H9 (cell line): ENCODE measurements at regions not wholly inside any gene's neighbourhood (a gene's known extent, or its start where the extent isn't known, plus 50 kb on each side); places are given as distances from the start of the nearest gene placed in this dataset.

Experiments
- DNase-seq: peaks from one replicate; pipeline ENCODE4 v3.0.0-alpha.2; 2017
- H2AFZ ChIP-seq: one replicate; pipeline ENCODE4 v1.6.1; 2013; ENCODE audit warnings: mild to moderate bottlenecking, low read length, control low read depth, moderate library complexity
- H2AK5ac ChIP-seq: 2 replicates; pipeline ENCODE4 v1.6.1; 2013; ENCODE audit warnings: low read length, control low read depth, mixed read lengths; ENCODE audit not compliant: insufficient read length
- H2BK120ac ChIP-seq: one replicate; pipeline ENCODE4 v1.6.1; 2013; ENCODE audit warnings: low read depth, mild to moderate bottlenecking, low read length, control low read depth, inconsistent platforms; ENCODE audit not compliant: poor library complexity, severe bottlenecking
- H2BK12ac ChIP-seq: 2 replicates; pipeline ENCODE4 v1.6.1; 2013; ENCODE audit warnings: low read length, control low read depth, mixed read lengths, low read depth; ENCODE audit not compliant: insufficient read length
- H2BK15ac ChIP-seq: 2 replicates; pipeline ENCODE4 v1.6.1; 2013; ENCODE audit warnings: low read depth, low read length, control low read depth
- H2BK20ac ChIP-seq: one replicate; pipeline ENCODE4 v1.6.1; 2013; ENCODE audit warnings: low read depth, mild to moderate bottlenecking, low read length, control low read depth, inconsistent platforms; ENCODE audit not compliant: poor library complexity, severe bottlenecking
- H2BK5ac ChIP-seq: 2 replicates; pipeline ENCODE4 v1.6.1; 2013; ENCODE audit warnings: low read length, control low read depth, mixed read lengths; ENCODE audit not compliant: insufficient read length
- H3K14ac ChIP-seq: 2 replicates; pipeline ENCODE4 v1.6.1; 2013; ENCODE audit warnings: low read length, control low read depth; ENCODE audit not compliant: insufficient read depth
- H3K18ac ChIP-seq: 2 replicates; pipeline ENCODE4 v1.6.1; 2013; ENCODE audit warnings: low read depth, mild to moderate bottlenecking, mixed read lengths, low read length, control low read depth; ENCODE audit not compliant: insufficient read length
- H3K23ac ChIP-seq: 2 replicates; pipeline ENCODE4 v1.6.1; 2013; ENCODE audit warnings: low read length, control low read depth, mixed read lengths, low read depth; ENCODE audit not compliant: insufficient read length
- H3K23me2 ChIP-seq: 2 replicates; pipeline ENCODE4 v1.6.1; 2013; ENCODE audit warnings: low read depth, mild to moderate bottlenecking, mixed read lengths, low read length, control low read depth; ENCODE audit not compliant: insufficient read length, poor library complexity, severe bottlenecking
- H3K27ac ChIP-seq: 2 replicates; pipeline ENCODE4 v1.5.1; 2013; ENCODE audit warnings: low read length, control low read depth, mixed read lengths, low read depth; ENCODE audit not compliant: insufficient read length
- H3K27me3 ChIP-seq: 2 replicates; pipeline ENCODE4 v1.6.1; 2013; ENCODE audit warnings: low read length, control low read depth, inconsistent platforms; ENCODE audit not compliant: insufficient read depth
- H3K4ac ChIP-seq: 2 replicates; pipeline ENCODE4 v1.6.1; 2013; ENCODE audit warnings: low read depth, mild to moderate bottlenecking, control low read depth, inconsistent platforms, low read length, moderate library complexity
- H3K4me1 ChIP-seq: 2 replicates; pipeline ENCODE4 v1.6.1; 2013; ENCODE audit warnings: low read length, control low read depth, inconsistent platforms; ENCODE audit not compliant: insufficient read depth
- H3K4me2 ChIP-seq: 2 replicates; pipeline ENCODE4 v1.6.1; 2013; ENCODE audit warnings: low read length, control low read depth, mixed read lengths; ENCODE audit not compliant: insufficient read length, insufficient read depth
- H3K56ac ChIP-seq: 2 replicates; pipeline ENCODE4 v1.6.1; 2013; ENCODE audit warnings: low read depth, mild to moderate bottlenecking, mixed read lengths, low read length, control low read depth; ENCODE audit not compliant: insufficient read length
- H3K79me1 ChIP-seq: 2 replicates; pipeline ENCODE4 v1.6.1; 2013; ENCODE audit warnings: low read depth, mild to moderate bottlenecking, moderate library complexity, low read length, control low read depth, inconsistent platforms; ENCODE audit not compliant: insufficient read depth, poor library complexity, severe bottlenecking
- H3K79me2 ChIP-seq: 2 replicates; pipeline ENCODE4 v1.6.1; 2013; ENCODE audit warnings: low read length, control low read depth, inconsistent platforms; ENCODE audit not compliant: insufficient read depth
- H3K9ac ChIP-seq: 2 replicates; pipeline ENCODE4 v1.6.1; 2013; ENCODE audit warnings: low read length, control low read depth, mixed read lengths; ENCODE audit not compliant: insufficient read length; ENCODE audit errors: extremely low read depth
- H3K9me3 ChIP-seq: one replicate; pipeline ENCODE4 v1.6.1; 2013; ENCODE audit warnings: low read depth, low read length, inconsistent platforms; ENCODE audit not compliant: control insufficient read depth
- H3T11ph ChIP-seq: one replicate; pipeline ENCODE4 v1.6.1; 2013; ENCODE audit warnings: mild to moderate bottlenecking, low read length, control low read depth, inconsistent platforms
- H4K20me1 ChIP-seq: one replicate; pipeline ENCODE4 v1.6.1; 2013; ENCODE audit not compliant: control insufficient read depth, insufficient read length, insufficient read depth
- H4K5ac ChIP-seq: 2 replicates; pipeline ENCODE4 v1.6.1; 2013; ENCODE audit warnings: low read depth, mild to moderate bottlenecking, mixed read lengths, low read length, control low read depth; ENCODE audit not compliant: insufficient read length
- H4K8ac ChIP-seq: replicated peaks from 2 replicates; pipeline ENCODE4 v1.6.1; 2013; ENCODE audit warnings: low read length, control low read depth, mixed read lengths, low read depth; ENCODE audit not compliant: insufficient read length
- H4K91ac ChIP-seq: 2 replicates; pipeline ENCODE4 v1.6.1; 2013; ENCODE audit warnings: low read depth, mild to moderate bottlenecking, moderate library complexity, mixed read lengths, low read length, control low read depth; ENCODE audit not compliant: insufficient read length
- H3K27ac Mint-ChIP-seq, 3 experiments: 2 replicates in 2 of 3; 3 replicates in 1 of 3; pipeline ENCODE4 v1.8.0; 2020 to 2021; ENCODE audit warnings: mixed read lengths in 3 of 3, mild to moderate bottlenecking in 1 of 3, moderate library complexity in 1 of 3
- H3K27me3 Mint-ChIP-seq: 2 replicates; pipeline ENCODE4 v1.8.0; 2021; ENCODE audit warnings: low read depth, mild to moderate bottlenecking, moderate library complexity, mixed read lengths
- H3K36me3 Mint-ChIP-seq, 3 experiments: 2 replicates in 2 of 3; 3 replicates in 1 of 3; pipeline ENCODE4 v1.8.0; 2020 to 2021; ENCODE audit warnings: low read depth in 3 of 3, mixed read lengths in 3 of 3; ENCODE audit not compliant: insufficient read depth in 1 of 3
- H3K4me1 Mint-ChIP-seq, 2 experiments: 2 replicates each; pipeline ENCODE4 v1.8.0; 2020; ENCODE audit warnings: mixed read lengths in 2 of 2
- H3K4me3 Mint-ChIP-seq, 2 experiments: 2 replicates in 1 of 2; 3 replicates in 1 of 2; pipeline ENCODE4 v1.8.0; 2020 to 2021; ENCODE audit warnings: mild to moderate bottlenecking in 2 of 2, mixed read lengths in 2 of 2, moderate library complexity in 1 of 2
- H3K9me3 Mint-ChIP-seq, 2 experiments: 2 replicates in 1 of 2; 3 replicates in 1 of 2; pipeline ENCODE4 v1.8.0; 2020; ENCODE audit warnings: mild to moderate bottlenecking in 2 of 2, mixed read lengths in 2 of 2, moderate library complexity in 1 of 2
- CTCF ChIP-seq: fragments of 200-600 bp; sonication (generic); conservative IDR thresholded peaks from 3 replicates; pipeline ENCODE4 v1.8.0; 2021; ENCODE audit warnings: antibody characterized with exemption, mild to moderate bottlenecking
- WGBS: extraction: QIAGEN DNeasy Blood & Tissue Kit; methylation state at CpG from one replicate; pipeline ENCODE4 v1.1.7; 2013; ENCODE audit warnings: missing lambda C conversion rate, low lambda C conversion rate, mixed read lengths; ENCODE audit not compliant: insufficient read length; ENCODE audit errors: extremely low coverage; 5-methylcytosine and 5-hydroxymethylcytosine counted together

- peaks cover 0 to 3% of the 10 kb centered on the region in 2 experiments; a peak in 1 of 4 replicates for H3K4me1 Mint-ChIP-seq
- Histone ChIP-seq H4K91ac (no peak overlapping the region), H3K9me3 (no peaks in the 10 kb centered on the region), H4K5ac (no peak overlapping the region), H3K9ac (no peak overlapping the region), H3K4me2 (no peak overlapping the region), H3K23ac (no peak overlapping the region), H4K20me1 (no peaks in the 10 kb centered on the region), H3K56ac (no peak overlapping the region), H3K14ac (no peak overlapping the region), H3T11ph (no peak overlapping the region), H3K4me1 (no peaks in the 10 kb centered on the region), H2BK15ac (no peak overlapping the region), H3K18ac (no peak overlapping the region), H2BK120ac (no peak overlapping the region), H3K27ac (no peak overlapping the region), H3K4ac (no peak overlapping the region), H3K27me3 (no peaks in the 10 kb centered on the region), H2BK5ac (no peak overlapping the region), H3K79me1 (no peaks in the 10 kb centered on the region), H2BK20ac (no peak overlapping the region), H3K23me2 (no peaks in the 10 kb centered on the region), H3K79me2 (no peaks in the 10 kb centered on the region), H4K8ac (no peak overlapping the region), H2BK12ac (no peak overlapping the region), H2AK5ac (no peak overlapping the region), H2AFZ (no peak overlapping the region)
- DNase-seq: no peak
- H3K9me3 Mint-ChIP-seq: peaks cover 5 to 8% of the 10 kb centered on the region in 2 experiments; a peak in 3 of 5 replicates
- TF ChIP-seq CTCF: no peak
- H3K36me3 Mint-ChIP-seq: peaks cover 0 to 5% (median 0%) of the 10 kb centered on the region in 3 experiments; a peak in 4 of 7 replicates
- no CpG with 5 or more reads among the region's 3 CpGs for WGBS
- H3K27me3 Mint-ChIP-seq: no peaks in the 10 kb centered on the region; the same call in 1 of the 2 replicates
- no peak overlapping the region for H3K27ac Mint-ChIP-seq
- no peak overlapping the region for H3K4me3 Mint-ChIP-seq
These were observed 83.3 kb upstream of the PNPT1 start for GRCh38 chr2:55776966-55777365.
